WERI-Rb-1 (cell line): ENCODE measurements at regions not wholly inside any gene's neighbourhood (a gene's known extent, or its start where the extent isn't known, plus 50 kb on each side); places are given as distances from the start of the nearest gene placed in this dataset.

Source experiments
- DNase-seq: peaks from one replicate; pipeline ENCODE4 v3.0.0-alpha.2; 2020
- H3K27ac ChIP-seq: fragments of 250-450 bp; sonication (Bioruptor Pico); 2 replicates; pipeline ENCODE4 v1.5.1; 2020; ENCODE audit warnings: mild to moderate bottlenecking, moderate library complexity
- H3K27me3 ChIP-seq: fragments of 250-450 bp; sonication (Bioruptor Pico); 2 replicates; pipeline ENCODE4 v1.5.1; 2021; ENCODE audit warnings: mild to moderate bottlenecking, low read depth, moderate library complexity; ENCODE audit not compliant: insufficient read depth, severe bottlenecking
- H3K36me3 ChIP-seq: fragments of 250-450 bp; sonication (Bioruptor Pico); 2 replicates; pipeline ENCODE4 v1.5.1; 2020; ENCODE audit warnings: mild to moderate bottlenecking, moderate library complexity
- H3K4me3 ChIP-seq: 2 replicates; pipeline ENCODE4 v1.5.1; 2011; ENCODE audit warnings: low read depth, mild to moderate bottlenecking, control low read depth, low read length
- H3K9me3 ChIP-seq: fragments of 250-450 bp; sonication (Bioruptor Pico); 2 replicates; pipeline ENCODE4 v1.5.1; 2021; ENCODE audit warnings: mild to moderate bottlenecking, moderate library complexity; ENCODE audit not compliant: severe bottlenecking
- CTCF ChIP-seq: IDR thresholded peaks from 2 replicates; pipeline ENCODE4 v1.5.1; 2011; ENCODE audit warnings: low read depth, mild to moderate bottlenecking, control low read depth, inconsistent platforms, low read length

- H3K36me3 ChIP-seq, result no peaks in the 10 kb centered on the region
- H3K27me3 ChIP-seq, result peaks cover 59% of the 10 kb centered on the region
- no peaks in the 10 kb centered on the region for H3K9me3 ChIP-seq
- H3K4me3 ChIP-seq, result no peak overlapping the region
- H3K27ac ChIP-seq, result no peak overlapping the region
- TF ChIP-seq CTCF, result no peak
- DNase-seq, result no peak
Measured at GRCh38 chr20:54405540-54405939, 69.9 kb upstream of the DOK5 start.

- no peak overlapping the region for H3K4me3 ChIP-seq
- H3K36me3 ChIP-seq, result no peaks in the 10 kb centered on the region
- H3K9me3 ChIP-seq, result no peaks in the 10 kb centered on the region
- no peak overlapping the region for H3K27ac ChIP-seq
- no peak for DNase-seq
- H3K27me3 ChIP-seq, result peaks cover 71% of the 10 kb centered on the region
- TF ChIP-seq CTCF, result no peak
Measured at GRCh38 chr20:54407459-54407858, 67.9 kb upstream of the DOK5 start.

GRCh38 chr20:54415967-54416366, 59.4 kb upstream of the DOK5 start:
- Histone ChIP-seq H3K9me3 (no peaks in the 10 kb centered on the region), H3K27ac (no peak overlapping the region), H3K4me3 (no peak overlapping the region), H3K36me3 (no peaks in the 10 kb centered on the region), H3K27me3 (peaks cover 47% of the 10 kb centered on the region)
- DNase-seq, result no peak
- no peak for TF ChIP-seq CTCF

GRCh38 chr20:54416770-54417169, 58.6 kb upstream of the DOK5 start:
- H3K27me3 ChIP-seq, result peaks cover 40% of the 10 kb centered on the region

GRCh38 chr20:54419531-54419930, 55.9 kb upstream of the DOK5 start:
- Histone ChIP-seq H3K36me3 (no peaks in the 10 kb centered on the region), H3K27ac (no peak overlapping the region), H3K9me3 (no peaks in the 10 kb centered on the region), H3K27me3 (peaks cover 18% of the 10 kb centered on the region), H3K4me3 (no peak overlapping the region)
- no peak for TF ChIP-seq CTCF
- no peak for DNase-seq

More at GRCh38 chr20:54416770-54417169, 58.6 kb upstream of the DOK5 start:
- no peak for DNase-seq
- Histone ChIP-seq H3K36me3 (no peaks in the 10 kb centered on the region), H3K9me3 (no peaks in the 10 kb centered on the region), H3K27ac (no peak overlapping the region), H3K4me3 (no peak overlapping the region)
- TF ChIP-seq CTCF, result no peak
